COR-L47 (cell line): ENCODE measurements at regions not wholly inside any gene's neighbourhood (a gene's known extent, or its start where the extent isn't known, plus 50 kb on each side); places are given as distances from the start of the nearest gene placed in this dataset.

Source experiments
- DNase-seq: peaks from one replicate; lab custom pipeline; 2025; lab: John Stamatoyannopoulos, UW

DNA sequence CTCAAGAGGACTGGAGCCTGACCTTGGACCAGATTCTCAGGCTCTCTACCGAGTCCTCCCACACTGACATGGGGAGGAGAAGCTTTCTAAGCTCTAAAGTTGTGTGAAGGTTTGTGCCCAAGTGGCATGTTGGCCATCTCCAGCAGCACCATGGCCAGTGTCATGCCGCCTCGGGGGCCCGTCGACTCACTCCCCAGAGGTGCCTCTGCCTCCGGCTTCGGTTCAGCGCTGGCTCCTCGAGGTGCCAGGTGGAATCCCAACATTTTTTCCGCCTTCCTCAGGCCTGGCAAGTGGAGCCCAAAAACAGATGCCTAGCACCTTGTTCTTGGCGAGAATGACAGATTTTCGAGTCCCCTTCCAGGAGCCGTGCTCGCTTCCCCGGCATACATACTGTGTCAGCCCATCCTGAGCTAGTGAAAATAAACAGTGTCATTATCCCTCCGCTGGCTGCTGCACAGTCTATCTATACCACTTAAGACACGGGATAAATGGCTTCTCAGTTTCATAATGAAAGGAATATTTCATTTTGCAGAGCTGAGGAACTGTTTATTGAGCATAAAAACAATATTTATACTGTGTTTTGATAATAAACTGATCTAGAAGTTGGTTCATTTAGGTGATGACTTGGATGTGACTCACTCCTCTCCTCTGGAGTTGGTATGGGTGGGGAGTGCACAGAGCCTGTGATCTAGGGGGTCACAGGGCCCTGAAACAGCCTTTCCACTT lies 328.5 kb upstream of the TLE3 start:
- no peak for DNase-seq

DNA sequence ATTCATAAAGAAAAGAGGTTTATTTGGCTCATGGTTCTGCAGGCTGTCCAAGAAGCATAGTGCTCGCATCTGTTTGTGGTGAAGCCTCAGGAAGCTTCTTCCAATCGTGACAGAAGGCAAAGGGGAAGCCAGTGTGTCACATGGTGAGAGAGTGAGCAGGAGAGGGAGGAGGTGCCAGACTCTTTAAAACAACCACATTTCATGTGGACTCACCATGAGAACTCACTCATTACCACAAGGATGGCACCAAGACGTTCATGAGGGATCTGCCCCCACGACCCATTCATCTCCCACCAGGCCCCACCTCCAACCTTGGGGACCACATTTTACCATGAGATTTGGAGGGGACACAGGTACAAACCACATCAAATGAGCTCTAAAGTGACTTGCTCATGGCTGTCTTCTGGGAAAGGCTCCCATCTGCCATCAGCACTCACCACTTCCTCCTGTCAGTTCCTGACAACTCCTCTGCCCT lies 327.3 kb upstream of the TLE3 start:
- DNase-seq = no peak

DNA sequence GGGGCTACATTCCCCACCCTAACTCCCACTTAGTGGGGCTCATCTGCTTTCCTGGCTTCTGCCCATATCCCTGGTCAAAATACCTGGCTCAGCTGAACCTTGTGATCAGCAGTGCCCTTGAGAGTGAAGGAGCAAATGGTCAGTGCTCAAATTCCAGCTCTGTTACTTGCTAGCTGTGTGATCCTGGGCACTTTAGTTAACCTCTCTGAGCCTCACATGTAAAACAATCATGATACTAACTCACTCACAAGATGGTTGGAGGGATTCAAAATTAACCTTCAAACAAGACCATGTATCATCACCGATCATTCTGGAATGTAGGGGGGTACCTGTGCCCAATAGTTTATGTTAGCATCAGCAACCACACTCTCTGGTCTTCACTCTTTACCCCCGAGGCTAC lies 325.6 kb upstream of the TLE3 start:
- no peak for DNase-seq

DNA sequence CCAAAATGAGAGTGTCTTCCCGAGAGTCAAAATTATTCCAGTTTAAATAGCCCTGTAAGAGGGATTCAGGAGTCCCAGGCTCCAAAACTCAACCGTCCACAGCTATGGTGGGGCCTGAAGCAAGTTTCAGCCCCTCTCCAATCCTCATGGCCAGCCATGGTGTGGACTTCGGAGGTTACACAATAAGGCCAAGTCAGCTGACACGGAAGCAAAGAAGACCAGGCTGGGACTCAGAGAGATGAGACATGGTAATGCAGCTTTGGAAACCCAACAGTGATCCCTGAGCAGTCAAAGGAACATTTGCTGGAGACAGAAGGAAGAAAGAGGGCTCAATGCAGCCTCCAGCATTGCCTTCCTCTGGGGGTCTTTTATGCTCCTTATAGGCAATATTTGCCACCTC lies 324.6 kb upstream of the TLE3 start:
- DNase-seq = no peak

DNA sequence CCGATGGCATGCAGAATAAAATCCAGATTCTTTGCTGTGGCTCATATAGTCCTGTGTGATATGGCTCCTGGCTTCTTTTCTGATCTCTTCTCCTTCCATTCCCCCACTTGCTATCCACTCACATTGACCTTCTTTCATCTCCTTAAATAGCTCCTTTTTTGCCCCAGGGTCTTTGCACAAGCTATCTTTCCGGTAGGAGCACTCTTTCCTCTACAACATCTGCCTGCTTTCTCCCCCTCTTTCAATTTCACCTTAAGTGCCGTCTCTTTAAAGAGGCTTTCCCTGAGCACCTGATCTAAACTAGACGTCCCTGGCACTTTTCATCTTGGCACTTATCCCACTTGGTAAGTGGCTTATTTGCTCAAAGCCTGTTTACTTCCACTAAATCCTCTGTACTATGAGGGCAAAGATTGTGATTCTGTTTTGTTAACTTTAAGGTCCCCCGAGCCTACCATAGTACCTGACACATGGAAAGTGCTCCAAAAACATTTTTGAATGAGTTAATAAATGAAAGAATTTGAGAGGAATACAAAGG lies 323.3 kb upstream of the TLE3 start:
- DNase-seq = peak; percentile 57

DNA sequence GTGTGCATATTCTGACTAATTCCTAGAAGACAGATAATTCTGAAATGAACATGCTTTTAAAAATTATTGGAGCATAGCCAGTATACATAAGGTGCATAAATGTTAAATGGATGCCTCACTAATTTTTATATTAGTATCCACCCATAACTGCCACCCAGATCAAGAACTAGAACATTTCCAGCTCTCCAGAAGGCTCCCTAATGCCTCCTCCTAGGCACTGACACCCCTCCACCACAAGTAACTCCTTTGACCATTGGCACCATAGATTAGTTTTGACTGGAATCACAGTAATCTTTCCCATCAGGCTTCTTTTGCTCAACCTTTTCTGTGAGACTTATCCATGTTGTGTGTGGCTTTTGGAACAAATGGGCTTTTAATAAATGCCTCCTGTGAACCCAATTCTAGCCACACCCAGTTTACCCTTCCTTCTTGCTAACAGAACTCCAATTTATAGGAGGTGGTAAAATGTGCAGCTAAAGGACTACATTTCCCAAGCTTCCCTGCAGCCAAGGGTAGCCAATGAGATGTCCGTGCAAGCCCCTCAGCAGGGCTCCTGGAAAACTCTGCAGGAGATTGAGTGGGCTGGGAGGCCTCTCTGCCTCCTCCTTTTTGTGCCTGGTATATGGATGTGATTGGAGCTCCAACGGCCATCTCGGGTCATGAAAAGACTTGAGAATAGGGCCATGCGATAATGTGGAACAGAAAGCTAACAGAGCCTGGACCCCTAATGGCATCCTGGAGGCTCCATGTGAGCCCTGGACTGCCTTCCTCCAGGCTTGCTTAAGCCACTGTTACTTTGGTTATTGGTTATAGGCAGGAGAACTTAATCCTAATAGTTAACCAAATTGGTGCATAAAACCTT lies 322.6 kb upstream of the TLE3 start:
- no peak for DNase-seq

DNA sequence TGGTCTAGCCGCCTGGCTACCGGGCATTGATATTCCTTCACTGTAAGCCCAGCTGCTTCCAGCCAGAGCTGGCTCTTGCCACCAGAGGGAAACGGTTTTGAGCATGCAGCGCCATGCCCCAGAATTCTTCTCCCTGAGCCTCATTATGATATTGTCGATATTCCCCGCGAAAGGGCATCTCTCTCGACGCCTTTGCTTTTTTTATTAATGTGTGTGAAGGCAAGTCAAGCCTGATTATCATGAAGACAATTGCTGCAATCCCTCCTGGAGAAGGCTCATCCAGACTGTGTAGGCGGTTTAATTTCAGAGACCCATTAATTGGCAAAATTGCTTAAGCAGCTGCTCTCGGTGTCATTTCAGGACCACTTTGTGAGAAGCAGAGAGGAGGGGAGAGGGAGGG lies 321.2 kb upstream of the TLE3 start:
- no peak for DNase-seq

DNA sequence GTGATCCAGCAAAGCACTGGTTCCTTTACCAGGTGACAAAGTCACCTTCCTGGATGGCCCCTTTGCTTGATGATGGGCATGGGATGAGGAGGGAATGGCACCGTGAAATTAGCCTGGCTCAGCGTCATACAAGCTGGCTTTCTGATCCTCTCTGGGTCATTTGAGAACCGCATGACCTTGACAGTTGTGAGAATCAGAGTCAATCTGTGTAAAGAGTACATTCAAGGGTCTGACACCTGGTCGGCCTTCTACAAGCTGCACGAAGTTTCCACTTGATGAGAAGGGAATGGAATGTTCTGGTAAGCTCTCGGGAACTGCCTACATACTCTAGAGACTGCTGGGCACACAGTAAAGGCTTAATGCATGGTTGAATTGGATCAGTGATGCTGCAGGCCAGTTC lies 319.8 kb upstream of the TLE3 start:
- DNase-seq = no peak

DNA sequence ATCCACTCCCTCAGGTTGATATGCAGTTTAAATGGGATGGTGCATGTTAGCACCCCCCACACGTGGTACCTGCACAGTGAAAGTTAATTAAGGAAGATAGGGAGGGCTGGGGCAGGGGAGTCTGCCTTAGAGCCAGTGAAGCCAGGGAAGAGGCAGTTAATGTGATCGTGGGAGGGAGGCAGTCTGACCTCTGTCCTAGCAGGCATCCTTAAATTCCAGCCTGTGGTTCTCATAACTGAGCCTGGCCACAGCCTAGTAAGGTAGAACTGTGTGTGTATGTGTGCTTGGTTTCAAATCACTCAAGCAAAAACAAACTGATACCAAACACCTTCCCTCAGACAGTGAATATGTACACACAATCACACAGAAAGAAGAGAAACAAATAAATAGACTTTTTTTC lies 319.1 kb upstream of the TLE3 start:
- DNase-seq = no peak

DNA sequence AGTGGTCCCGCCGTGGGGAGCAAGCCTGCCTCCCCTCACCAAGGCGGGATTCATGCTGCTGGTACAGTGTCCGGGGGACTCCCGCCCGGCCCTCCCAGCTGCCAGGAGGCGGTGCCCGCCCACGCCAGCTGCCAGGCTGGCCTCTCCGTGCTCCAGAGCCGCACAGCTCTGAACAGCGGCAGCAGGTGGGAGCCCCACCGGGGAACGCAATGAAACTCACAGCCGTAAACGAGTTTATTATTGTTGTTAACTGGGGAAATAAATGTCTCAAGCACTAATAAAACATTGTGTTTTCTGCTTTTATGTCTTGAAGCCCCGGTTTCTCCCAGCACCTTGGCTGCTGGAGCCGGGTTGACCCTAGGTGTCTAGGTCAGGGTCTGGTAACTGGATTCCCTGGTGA lies 317.7 kb upstream of the TLE3 start:
- DNase-seq = peak; percentile 53

DNA sequence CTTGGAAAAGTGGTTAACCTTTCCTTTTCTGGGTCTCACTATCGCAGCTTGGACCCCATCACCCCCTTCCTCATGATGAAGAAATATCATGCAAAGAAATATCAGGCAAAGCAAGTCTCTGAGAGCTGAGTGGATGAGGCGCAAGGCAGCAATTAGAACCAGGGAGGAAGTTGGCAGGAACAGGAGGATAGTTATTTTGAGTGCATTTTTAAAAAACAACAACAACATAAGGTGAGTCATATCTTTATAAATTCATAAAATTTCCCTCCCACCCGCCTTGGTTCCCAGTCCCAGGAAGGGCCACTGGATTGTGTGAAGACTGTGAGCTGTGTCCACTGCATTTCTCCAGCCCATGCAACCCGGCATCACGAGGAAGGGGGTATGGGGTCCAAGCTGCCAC lies 316.9 kb upstream of the TLE3 start:
- no peak for DNase-seq

DNA sequence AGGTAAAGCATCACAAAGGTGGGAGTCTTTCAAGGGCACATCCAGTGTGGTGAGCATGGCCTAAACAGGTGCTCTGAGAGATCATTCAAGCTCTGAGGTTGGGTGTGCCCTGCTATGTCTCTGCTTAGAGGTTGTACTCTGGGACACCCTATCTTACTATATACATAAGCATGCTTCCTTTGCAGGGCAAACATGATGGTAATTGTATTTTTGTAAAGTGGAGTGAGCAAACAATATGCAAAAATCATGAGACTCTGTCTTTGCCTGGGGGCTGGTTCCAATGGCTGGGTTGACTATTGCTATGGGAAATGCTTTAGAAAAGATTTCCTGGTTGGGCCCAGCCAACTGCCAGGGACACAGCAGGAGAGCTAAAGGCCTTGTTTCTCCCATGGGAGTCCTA lies 315.1 kb upstream of the TLE3 start:
- DNase-seq = peak; percentile 13

DNA sequence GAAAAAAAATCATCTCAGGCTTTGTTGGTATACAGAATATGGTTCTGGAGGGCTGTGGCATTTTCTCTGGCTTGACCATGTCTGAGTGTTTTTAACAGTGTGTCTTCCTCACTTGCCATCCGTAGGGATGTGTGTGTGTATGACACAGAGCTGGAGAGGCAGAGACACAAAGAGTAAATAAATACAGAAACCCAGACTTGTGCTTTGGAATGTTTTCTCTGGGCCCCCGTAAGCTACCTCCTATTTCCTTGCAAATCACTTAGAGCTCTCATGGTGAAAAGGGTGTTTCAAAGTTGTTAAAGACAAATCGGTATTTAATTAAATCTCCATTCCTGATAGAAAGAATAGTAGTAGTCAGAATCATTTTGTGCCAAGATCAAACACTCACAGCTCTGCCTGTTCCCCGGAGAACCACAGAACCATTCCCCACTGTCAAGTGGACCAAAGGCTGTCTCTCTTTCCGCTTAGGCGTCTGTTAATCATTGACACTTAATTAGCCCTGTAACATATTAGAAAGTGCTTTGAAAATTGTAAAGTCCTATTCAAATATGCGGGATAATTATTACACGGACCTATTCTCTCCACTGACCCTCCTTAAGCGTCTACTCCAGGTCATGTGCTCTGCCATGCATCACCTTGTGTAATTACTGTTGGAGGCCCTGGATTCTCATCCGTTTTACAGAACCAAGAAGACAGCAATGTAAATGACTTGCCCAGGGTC lies 313.6 kb upstream of the TLE3 start:
- DNase-seq = no peak

DNA sequence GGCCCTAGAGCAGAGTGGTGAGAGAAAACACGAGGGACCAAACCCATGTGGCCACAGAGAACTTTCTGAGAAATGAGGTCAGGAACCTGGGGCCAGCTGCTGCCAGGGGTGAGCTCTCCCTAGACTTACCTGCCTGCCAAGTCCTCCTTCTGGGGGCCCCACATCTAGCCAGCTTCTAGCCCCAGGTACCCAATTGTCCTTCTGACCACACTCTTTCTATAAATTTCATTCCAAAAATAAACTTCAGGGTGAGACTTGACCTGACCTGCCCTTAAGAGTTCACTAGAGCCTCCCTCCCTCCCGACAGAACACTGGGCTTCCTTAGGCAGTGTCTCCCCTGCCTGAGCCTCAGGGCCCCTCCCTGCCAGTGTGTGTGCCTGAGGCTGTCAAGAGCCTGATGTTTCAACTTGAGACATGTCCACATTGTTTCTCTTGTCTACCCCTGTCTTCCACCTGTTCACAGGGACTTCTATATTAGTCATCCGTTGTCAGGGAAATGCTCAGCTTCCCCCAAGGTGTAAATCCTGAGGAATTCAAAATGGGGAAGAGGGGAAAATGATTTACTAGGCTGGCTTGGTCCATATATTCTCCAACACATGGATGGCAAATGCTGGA lies 312.8 kb upstream of the TLE3 start:
- DNase-seq = no peak

DNA sequence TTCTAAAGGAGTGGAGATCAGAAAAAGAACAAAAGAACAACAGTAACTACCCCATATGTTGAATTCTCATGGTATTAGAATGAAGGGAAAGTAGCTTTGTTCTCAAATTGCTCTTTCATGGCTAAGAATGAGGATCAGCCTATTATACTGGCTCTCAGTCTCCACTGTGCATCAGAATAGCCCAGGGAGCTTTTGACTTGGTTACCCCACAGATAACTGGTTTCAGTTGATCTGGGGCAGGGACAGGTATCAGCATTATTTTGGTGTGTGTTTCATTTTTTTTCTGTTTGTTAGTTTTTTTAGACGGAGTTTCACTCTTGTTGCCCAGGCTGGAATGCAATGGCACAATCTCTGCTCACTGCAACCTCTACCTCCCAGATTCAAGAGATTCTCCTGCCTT lies 311.7 kb upstream of the TLE3 start:
- DNase-seq = no peak

DNA sequence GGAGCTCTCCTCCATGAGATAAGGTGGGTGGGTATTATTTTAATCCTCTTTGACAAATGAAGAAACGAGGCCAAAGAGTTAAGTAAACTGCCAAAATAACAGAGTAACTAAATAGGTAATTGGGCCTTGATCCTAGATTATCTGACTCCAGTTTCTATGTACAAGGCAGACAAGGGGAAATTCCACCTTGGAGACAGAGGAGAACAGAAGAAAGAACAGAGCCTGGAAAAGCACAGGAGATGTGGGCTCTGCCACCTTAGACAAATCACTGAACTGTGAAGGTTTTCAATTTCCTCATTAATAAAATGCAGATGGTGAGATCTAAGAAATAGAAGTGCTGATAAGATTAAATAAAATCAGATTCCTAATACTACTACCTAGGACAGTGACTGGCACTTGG lies 310.2 kb upstream of the TLE3 start:
- no peak for DNase-seq

DNA sequence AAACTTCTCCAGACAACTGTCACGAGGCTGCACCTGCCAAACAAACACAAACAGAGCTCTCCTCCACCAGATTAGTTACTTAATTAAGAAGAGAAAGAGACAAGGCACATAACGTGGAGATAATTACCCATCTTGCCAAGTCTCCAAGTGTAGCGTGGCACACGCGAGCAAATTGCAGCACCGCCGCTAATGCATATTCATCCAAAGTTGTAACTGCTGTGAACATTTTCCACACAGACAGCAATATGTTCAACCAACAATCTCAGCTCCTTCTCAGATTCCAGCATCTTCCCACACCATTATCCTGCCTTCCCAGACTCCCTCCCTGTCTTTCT lies 309.6 kb upstream of the TLE3 start:
- DNase-seq = no peak

DNA sequence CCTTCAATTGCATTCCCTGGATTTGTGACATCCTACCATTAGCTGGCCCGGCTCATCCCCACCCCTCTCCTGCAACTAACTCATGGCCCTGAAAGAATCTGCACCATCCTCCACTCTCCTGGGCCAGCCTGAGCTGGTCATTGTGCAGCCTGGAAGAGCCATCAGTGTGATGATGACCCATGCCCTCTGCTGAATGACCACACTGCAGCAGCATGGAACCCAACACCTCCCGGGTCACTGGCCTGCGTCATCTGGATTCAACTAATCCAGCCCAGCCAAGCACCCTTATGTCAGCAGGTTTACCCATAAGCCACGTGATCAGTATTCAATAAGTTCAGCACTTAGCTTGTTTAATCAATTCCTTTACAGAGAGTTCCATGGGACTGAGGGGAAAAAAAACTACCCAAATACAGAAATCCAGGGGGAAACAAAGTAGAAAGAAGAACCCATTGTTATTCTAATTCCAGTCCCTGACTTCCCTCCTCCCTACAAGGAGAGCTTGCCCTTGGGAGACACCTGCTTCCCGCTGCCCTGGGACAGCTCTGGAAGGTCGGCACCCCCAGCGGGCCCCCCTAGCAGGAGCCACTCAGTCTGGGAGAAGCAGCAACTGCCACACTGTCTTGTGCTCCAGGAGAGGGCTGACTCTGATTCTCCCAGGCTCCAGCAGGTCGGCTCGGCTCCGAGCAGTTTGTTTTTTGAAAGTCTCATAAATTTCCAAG lies 309.1 kb upstream of the TLE3 start:
- no peak for DNase-seq

DNA sequence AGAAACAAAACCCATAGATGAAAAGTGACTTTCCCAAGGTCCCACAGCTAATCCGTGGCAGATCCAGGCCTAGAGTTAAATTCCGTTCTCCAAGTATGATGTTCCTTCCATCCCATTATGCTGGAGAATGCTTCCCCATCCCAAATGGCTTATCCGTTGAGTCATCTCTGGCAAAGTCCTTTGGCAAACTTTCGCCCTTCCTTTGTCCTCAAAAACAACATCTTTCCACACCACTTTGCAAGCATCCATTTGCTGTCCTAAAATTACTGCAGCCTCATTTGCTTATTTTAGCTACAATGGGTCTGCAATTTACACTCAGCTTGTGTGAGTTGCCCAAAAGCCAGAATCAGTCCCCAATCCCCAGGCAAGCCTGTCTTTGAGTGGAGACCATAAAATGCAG lies 304.0 kb upstream of the TLE3 start:
- no peak for DNase-seq

DNA sequence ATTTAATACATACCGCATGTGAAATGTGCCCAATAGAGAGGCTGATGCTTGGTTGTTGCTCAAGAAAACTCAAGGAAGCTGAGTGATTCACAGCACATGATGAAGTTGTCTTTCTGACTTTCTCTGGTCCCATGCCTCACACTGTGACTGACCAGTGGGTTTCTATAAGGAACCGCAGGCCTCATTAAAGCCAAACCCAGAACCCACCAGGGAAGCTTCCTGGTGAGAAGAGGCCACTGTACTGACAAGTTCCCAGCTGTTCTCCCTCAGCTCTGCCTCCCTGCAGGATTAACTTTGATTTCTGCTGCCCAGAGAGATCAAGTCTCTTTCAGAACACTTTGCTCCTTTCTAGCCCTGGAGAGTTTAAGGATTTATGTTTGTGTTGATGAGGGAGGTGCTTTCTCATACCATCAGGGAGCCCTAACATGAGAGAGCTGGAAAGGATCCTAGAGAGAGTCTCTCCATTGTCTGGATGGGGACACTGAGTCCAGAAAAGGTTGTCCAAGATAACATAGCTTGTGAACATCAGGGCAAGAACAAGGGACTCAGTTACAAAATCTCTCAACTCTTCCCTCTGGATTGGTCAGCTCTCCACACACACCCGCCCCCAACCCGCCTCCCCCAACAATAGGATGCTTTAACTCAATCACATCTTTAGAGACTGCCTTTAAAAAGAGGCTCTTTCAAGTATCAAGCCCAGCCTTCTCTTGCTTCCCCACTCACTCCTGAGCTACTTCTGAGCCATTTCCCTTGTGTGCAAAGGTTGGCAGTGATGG lies 303.2 kb upstream of the TLE3 start:
- no peak for DNase-seq

DNA sequence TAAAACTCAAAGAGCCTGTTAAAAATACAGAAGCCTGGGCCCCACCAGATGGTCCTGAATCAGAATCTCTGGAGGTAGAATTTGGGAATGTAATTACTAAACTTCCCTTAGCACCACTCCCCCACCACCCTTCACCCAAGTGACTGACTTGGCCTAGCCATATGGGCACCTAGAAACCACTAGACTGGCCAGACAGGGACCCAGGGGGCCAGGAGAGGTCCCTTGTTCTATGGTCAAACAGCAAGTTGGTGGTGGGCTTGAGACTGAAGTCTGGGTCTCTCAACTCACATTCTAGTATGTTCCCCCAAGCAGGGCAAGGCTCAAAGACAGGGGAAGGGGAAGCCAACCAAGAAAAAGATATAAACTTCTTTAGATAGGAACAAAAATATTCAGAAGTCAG lies 301.5 kb upstream of the TLE3 start:
- DNase-seq = no peak
